B cell (primary cell): ENCODE measurements at regions not wholly inside any gene's neighbourhood (a gene's known extent, or its start where the extent isn't known, plus 50 kb on each side); places are given as distances from the start of the nearest gene placed in this dataset.

Experiments used
- EZH2 ChIP-seq: IDR thresholded peaks from 2 replicates; pipeline ENCODE4 v1.6.1; 2012; ENCODE audit warnings: borderline replicate concordance, low read depth, mild to moderate bottlenecking, moderate library complexity, low read length; ENCODE audit not compliant: insufficient read depth, poor library complexity, severe bottlenecking
- TF ChIP-seq, protein P1 (sequence below): fragments of 200-600 bp; IDR thresholded peaks from one replicate; pipeline ENCODE4 v1.8.0; 2022; ENCODE audit warnings: antibody characterized with exemption, mild to moderate bottlenecking

DNA sequence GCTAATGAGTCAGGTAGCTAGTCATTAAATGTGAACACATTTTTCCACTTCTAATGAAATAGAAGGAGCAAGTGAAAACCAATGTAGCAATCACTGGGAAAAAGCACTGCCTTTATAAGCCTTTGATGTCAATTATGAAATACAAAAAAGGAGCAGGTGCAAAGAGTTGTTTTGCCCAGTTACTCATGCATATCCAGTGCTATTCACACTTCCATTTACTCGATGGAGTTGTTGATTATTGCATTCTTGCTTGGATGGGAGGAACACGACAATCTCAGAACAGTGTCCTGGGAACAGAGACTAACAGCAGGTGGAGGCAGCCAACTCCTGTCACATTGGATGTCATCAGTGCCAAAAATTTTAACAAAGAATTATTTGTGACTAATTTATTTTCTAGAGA lies 372.5 kb downstream of the CBLN2 start:
- TF ChIP-seq, protein P1, sequence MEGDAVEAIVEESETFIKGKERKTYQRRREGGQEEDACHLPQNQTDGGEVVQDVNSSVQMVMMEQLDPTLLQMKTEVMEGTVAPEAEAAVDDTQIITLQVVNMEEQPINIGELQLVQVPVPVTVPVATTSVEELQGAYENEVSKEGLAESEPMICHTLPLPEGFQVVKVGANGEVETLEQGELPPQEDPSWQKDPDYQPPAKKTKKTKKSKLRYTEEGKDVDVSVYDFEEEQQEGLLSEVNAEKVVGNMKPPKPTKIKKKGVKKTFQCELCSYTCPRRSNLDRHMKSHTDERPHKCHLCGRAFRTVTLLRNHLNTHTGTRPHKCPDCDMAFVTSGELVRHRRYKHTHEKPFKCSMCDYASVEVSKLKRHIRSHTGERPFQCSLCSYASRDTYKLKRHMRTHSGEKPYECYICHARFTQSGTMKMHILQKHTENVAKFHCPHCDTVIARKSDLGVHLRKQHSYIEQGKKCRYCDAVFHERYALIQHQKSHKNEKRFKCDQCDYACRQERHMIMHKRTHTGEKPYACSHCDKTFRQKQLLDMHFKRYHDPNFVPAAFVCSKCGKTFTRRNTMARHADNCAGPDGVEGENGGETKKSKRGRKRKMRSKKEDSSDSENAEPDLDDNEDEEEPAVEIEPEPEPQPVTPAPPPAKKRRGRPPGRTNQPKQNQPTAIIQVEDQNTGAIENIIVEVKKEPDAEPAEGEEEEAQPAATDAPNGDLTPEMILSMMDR, result no peak
- no peak for TF ChIP-seq EZH2
